ENCODE measurements at regions not wholly inside any gene's neighbourhood (a gene's known extent, or its start where the extent isn't known, plus 50 kb on each side); places are given as distances from the start of the nearest gene placed in this dataset.

GRCh38 chr4:119709418-119709817 is 80.8 kb upstream of the PDE5A start:
- H3K27me3 Mint-ChIP-seq, result peaks cover 3 to 11% of the 10 kb centered on the region in 2 donors
- H3K9me3 Mint-ChIP-seq, result peaks cover 0 to 8% (median 2%) of the 10 kb centered on the region in 8 donors
- Histone ChIP-seq H3K36me3 (ENCODE audit: insufficient read depth, low read length) (no peaks in the 10 kb centered on the region), H3K4me1 (ENCODE audit: insufficient read depth, low read length) (no peaks in the 10 kb centered on the region), H3K4me3 (ENCODE audit: low read length in 2 of 2) (no peak overlapping the region), H3K9me3 (ENCODE audit: control insufficient read depth in 1 of 2, low read length in 2 of 2) (no peaks in the 10 kb centered on the region), H3K27me3 (ENCODE audit: insufficient read depth, low read length) (no peaks in the 10 kb centered on the region), H3K27ac (ENCODE audit: low read depth, low read length) (no peak overlapping the region)
- DNase-seq, result no peak
- H3K4me1 Mint-ChIP-seq, result no peaks in the 10 kb centered on the region
- no peak overlapping the region for H3K4me3 Mint-ChIP-seq
- POLR2A ChIA-PET (ENCODE audit: partially characterized antibody), result no interaction called here
- CTCF ChIA-PET (ENCODE audit: partially characterized antibody), result no interaction called here
- intact Hi-C loops (cut with micrococcal nuclease), result no loop called here
- peaks cover 0 to 5% of the 10 kb centered on the region in 2 donors for H3K36me3 Mint-ChIP-seq
- H3K27ac Mint-ChIP-seq, result no peak overlapping the region

GRCh38 chr4:119707336-119707735 is 78.7 kb upstream of the PDE5A start:
- no peak overlapping the region for H3K4me3 ChIP-seq (ENCODE audit: low read length in 2 of 2)
- DNase-seq, result no peak
- Mint-ChIP-seq H3K4me1 (no peaks in the 10 kb centered on the region), H3K36me3 (peaks cover 0 to 5% of the 10 kb centered on the region in 2 donors), H3K27me3 (peaks cover 3 to 6% of the 10 kb centered on the region in 2 donors), H3K9me3 (peaks cover 0 to 7% (median 2%) of the 10 kb centered on the region in 8 donors), H3K27ac (no peak overlapping the region), H3K4me3 (no peak overlapping the region)
- no peak overlapping the region for H3K27ac ChIP-seq (ENCODE audit: low read depth, low read length)
- intact Hi-C loops (cut with micrococcal nuclease), result no loop called here
- H3K4me1 ChIP-seq (ENCODE audit: insufficient read depth, low read length), result no peaks in the 10 kb centered on the region
- no peaks in the 10 kb centered on the region for H3K27me3 ChIP-seq (ENCODE audit: insufficient read depth, low read length)
- POLR2A ChIA-PET (ENCODE audit: partially characterized antibody), result no interaction called here
- no peaks in the 10 kb centered on the region for H3K36me3 ChIP-seq (ENCODE audit: insufficient read depth, low read length)
- CTCF ChIA-PET (ENCODE audit: partially characterized antibody), result no interaction called here
- H3K9me3 ChIP-seq (ENCODE audit: control insufficient read depth in 1 of 2, low read length in 2 of 2), result no peaks in the 10 kb centered on the region

GRCh38 chr4:119706804-119707203 is 78.2 kb upstream of the PDE5A start:
- Histone ChIP-seq H3K4me1 (ENCODE audit: insufficient read depth, low read length) (no peaks in the 10 kb centered on the region), H3K36me3 (ENCODE audit: insufficient read depth, low read length) (no peaks in the 10 kb centered on the region), H3K4me3 (ENCODE audit: low read length in 2 of 2) (no peak overlapping the region), H3K27me3 (ENCODE audit: insufficient read depth, low read length) (no peaks in the 10 kb centered on the region), H3K9me3 (ENCODE audit: control insufficient read depth in 1 of 2, low read length in 2 of 2) (no peaks in the 10 kb centered on the region), H3K27ac (ENCODE audit: low read depth, low read length) (no peak overlapping the region)
- Mint-ChIP-seq H3K27ac (no peak overlapping the region), H3K4me3 (no peak overlapping the region), H3K36me3 (peaks cover 0 to 5% of the 10 kb centered on the region in 2 donors), H3K27me3 (peaks cover 3 to 6% of the 10 kb centered on the region in 2 donors), H3K9me3 (peaks cover 0 to 5% (median under 1%) of the 10 kb centered on the region in 8 donors), H3K4me1 (no peaks in the 10 kb centered on the region)
- intact Hi-C loops (cut with micrococcal nuclease), result no loop called here
- ChIA-PET POLR2A (ENCODE audit: partially characterized antibody) (no interaction called here), CTCF (ENCODE audit: partially characterized antibody) (no interaction called here)
- DNase-seq, result no peak

- no peaks in the 10 kb centered on the region for H3K4me1 ChIP-seq (ENCODE audit: insufficient read depth, low read length)
- no peaks in the 10 kb centered on the region for H3K27me3 ChIP-seq (ENCODE audit: insufficient read depth, low read length)
- peaks cover 0 to 6% (median 0%) of the 10 kb centered on the region in 8 donors for H3K9me3 Mint-ChIP-seq
- ChIA-PET CTCF (ENCODE audit: partially characterized antibody) (no interaction called here), POLR2A (ENCODE audit: partially characterized antibody) (no interaction called here)
- no peak overlapping the region for H3K4me3 Mint-ChIP-seq
- H3K4me3 ChIP-seq (ENCODE audit: low read length in 2 of 2), result no peak overlapping the region
- no peaks in the 10 kb centered on the region for H3K36me3 Mint-ChIP-seq
- H3K4me1 Mint-ChIP-seq, result no peaks in the 10 kb centered on the region
- H3K27ac Mint-ChIP-seq, result no peak overlapping the region
- H3K27me3 Mint-ChIP-seq, result peaks cover 9 to 21% of the 10 kb centered on the region in 2 donors
- no peak for DNase-seq
- H3K9me3 ChIP-seq (ENCODE audit: control insufficient read depth in 1 of 2, low read length in 2 of 2), result no peaks in the 10 kb centered on the region
- no peak overlapping the region for H3K27ac ChIP-seq (ENCODE audit: low read depth, low read length)
- intact Hi-C loops (cut with micrococcal nuclease), result no loop called here
- no peaks in the 10 kb centered on the region for H3K36me3 ChIP-seq (ENCODE audit: insufficient read depth, low read length)
Observed at GRCh38 chr4:119697887-119698393, 69.3 kb upstream of the PDE5A start.

DNA sequence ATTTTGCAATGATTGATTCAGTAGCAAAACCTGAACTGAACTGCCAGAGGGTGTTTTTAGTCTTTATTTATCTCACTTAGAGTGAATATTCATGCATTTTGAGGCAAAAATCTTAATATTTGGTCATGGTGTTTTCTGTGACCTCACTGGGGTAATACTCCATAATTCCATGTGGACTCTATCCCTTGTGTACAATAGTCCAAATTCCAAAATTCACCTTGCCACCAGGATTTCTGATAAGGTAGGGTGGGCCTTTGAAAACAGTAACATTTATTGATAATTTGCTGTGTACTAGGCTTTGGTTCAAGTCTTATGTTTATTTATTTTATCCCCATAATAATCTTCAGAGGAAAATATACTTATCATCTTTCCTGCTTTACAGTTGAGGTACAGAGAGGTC is 68.4 kb upstream of the PDE5A start:
- intact Hi-C loops (cut with micrococcal nuclease), result no loop called here

DNA sequence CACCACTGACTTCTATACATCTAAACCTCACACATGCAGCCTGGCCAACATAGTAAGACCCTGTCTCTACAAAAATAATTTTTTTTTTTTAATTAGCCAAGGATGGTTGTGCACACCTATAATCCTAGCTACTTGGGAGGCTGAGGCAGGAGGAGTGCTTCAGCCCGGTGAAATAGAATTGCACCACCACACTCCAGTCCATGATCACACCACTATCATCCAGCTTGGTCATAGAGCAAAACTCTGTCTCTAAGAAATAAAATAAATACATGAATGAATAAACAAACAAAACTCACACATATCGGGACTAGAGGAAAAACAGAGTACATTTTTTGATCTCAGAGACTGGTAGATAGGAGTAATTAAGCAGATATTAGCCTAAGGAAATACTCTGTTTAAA is 66.6 kb upstream of the PDE5A start:
- H3K36me3 ChIP-seq (ENCODE audit: insufficient read depth, low read length), result no peaks in the 10 kb centered on the region
- Mint-ChIP-seq H3K9me3 (peaks cover 7 to 22% (median 17%) of the 10 kb centered on the region in 8 donors), H3K27me3 (peaks cover 14 to 26% of the 10 kb centered on the region in 2 donors), H3K27ac (no peak overlapping the region), H3K4me3 (no peak overlapping the region), H3K36me3 (peaks cover 0 to 2% of the 10 kb centered on the region in 2 donors), H3K4me1 (no peaks in the 10 kb centered on the region)
- H3K4me3 ChIP-seq (ENCODE audit: low read length in 2 of 2), result no peak overlapping the region
- intact Hi-C loops (cut with micrococcal nuclease), result no loop called here
- ChIA-PET CTCF (ENCODE audit: partially characterized antibody) (no interaction called here), POLR2A (ENCODE audit: partially characterized antibody) (no interaction called here)
- no peaks in the 10 kb centered on the region for H3K27me3 ChIP-seq (ENCODE audit: insufficient read depth, low read length)
- no peak for DNase-seq
- H3K9me3 ChIP-seq (ENCODE audit: control insufficient read depth in 1 of 2, low read length in 2 of 2), result no peaks in the 10 kb centered on the region
- no peaks in the 10 kb centered on the region for H3K4me1 ChIP-seq (ENCODE audit: insufficient read depth, low read length)
- H3K27ac ChIP-seq (ENCODE audit: low read depth, low read length), result no peak overlapping the region

More for the DNA sequence above, 68.4 kb upstream of the PDE5A start:
- no peaks in the 10 kb centered on the region for H3K36me3 ChIP-seq (ENCODE audit: insufficient read depth, low read length)
- H3K27me3 ChIP-seq (ENCODE audit: insufficient read depth, low read length), result no peaks in the 10 kb centered on the region
- H3K4me1 Mint-ChIP-seq, result no peaks in the 10 kb centered on the region
- CTCF ChIA-PET (ENCODE audit: partially characterized antibody), result interaction anchor here (0.6 kb wide), 1 partner anchor 320 kb away, joined by 4 read pairs; no protein-coding TSS in a partner anchor
- H3K27ac Mint-ChIP-seq, result no peak overlapping the region
- H3K27ac ChIP-seq (ENCODE audit: low read depth, low read length), result no peak overlapping the region
- DNase-seq, result no peak
- no peak overlapping the region for H3K4me3 ChIP-seq (ENCODE audit: low read length in 2 of 2)
- H3K4me3 Mint-ChIP-seq, result no peak overlapping the region
- H3K27me3 Mint-ChIP-seq, result peaks cover 11 to 21% of the 10 kb centered on the region in 2 donors
- H3K9me3 ChIP-seq (ENCODE audit: control insufficient read depth in 1 of 2, low read length in 2 of 2), result no peaks in the 10 kb centered on the region
- POLR2A ChIA-PET (ENCODE audit: partially characterized antibody), result no interaction called here
- H3K4me1 ChIP-seq (ENCODE audit: insufficient read depth, low read length), result no peaks in the 10 kb centered on the region
- H3K9me3 Mint-ChIP-seq, result peaks cover 0 to 7% (median 3%) of the 10 kb centered on the region in 8 donors
- H3K36me3 Mint-ChIP-seq, result peaks cover 0 to 2% of the 10 kb centered on the region in 2 donors

GRCh38 chr4:119693126-119693525 is 64.5 kb upstream of the PDE5A start:
- no peak overlapping the region for H3K27ac Mint-ChIP-seq
- Histone ChIP-seq H3K4me3 (ENCODE audit: low read length in 2 of 2) (no peak overlapping the region), H3K27me3 (ENCODE audit: insufficient read depth, low read length) (no peaks in the 10 kb centered on the region), H3K27ac (ENCODE audit: low read depth, low read length) (no peak overlapping the region), H3K9me3 (ENCODE audit: control insufficient read depth in 1 of 2, low read length in 2 of 2) (no peaks in the 10 kb centered on the region), H3K4me1 (ENCODE audit: insufficient read depth, low read length) (no peaks in the 10 kb centered on the region), H3K36me3 (ENCODE audit: insufficient read depth, low read length) (no peaks in the 10 kb centered on the region)
- intact Hi-C loops (cut with micrococcal nuclease), result no loop called here
- peaks cover 7 to 23% (median 14%) of the 10 kb centered on the region in 8 donors for H3K9me3 Mint-ChIP-seq
- H3K4me1 Mint-ChIP-seq, result no peaks in the 10 kb centered on the region
- ChIA-PET POLR2A (ENCODE audit: partially characterized antibody) (no interaction called here), CTCF (ENCODE audit: partially characterized antibody) (no interaction called here)
- DNase-seq, result no peak
- no peak overlapping the region for H3K4me3 Mint-ChIP-seq
- peaks cover 15 to 19% of the 10 kb centered on the region in 2 donors for H3K27me3 Mint-ChIP-seq
- peaks cover 0 to 2% of the 10 kb centered on the region in 2 donors for H3K36me3 Mint-ChIP-seq

GRCh38 chr4:119692001-119692400 is 63.4 kb upstream of the PDE5A start:
- POLR2A ChIA-PET (ENCODE audit: partially characterized antibody), result no interaction called here

More at GRCh38 chr4:119692001-119692400, 63.4 kb upstream of the PDE5A start:
- no peaks in the 10 kb centered on the region for H3K27me3 ChIP-seq (ENCODE audit: insufficient read depth, low read length)
- Mint-ChIP-seq H3K27ac (no peak overlapping the region), H3K27me3 (peaks cover 15 to 17% of the 10 kb centered on the region in 2 donors), H3K4me1 (no peaks in the 10 kb centered on the region), H3K9me3 (peaks cover 7 to 23% (median 14%) of the 10 kb centered on the region in 8 donors), H3K36me3 (peaks cover 0 to 2% of the 10 kb centered on the region in 2 donors), H3K4me3 (no peak overlapping the region)
- CTCF ChIA-PET (ENCODE audit: partially characterized antibody), result no interaction called here
- intact Hi-C loops (cut with micrococcal nuclease), result no loop called here
- H3K27ac ChIP-seq (ENCODE audit: low read depth, low read length), result no peak overlapping the region
- no peaks in the 10 kb centered on the region for H3K36me3 ChIP-seq (ENCODE audit: insufficient read depth, low read length)
- no peak for DNase-seq
- H3K9me3 ChIP-seq (ENCODE audit: control insufficient read depth in 1 of 2, low read length in 2 of 2), result no peaks in the 10 kb centered on the region
- no peak overlapping the region for H3K4me3 ChIP-seq (ENCODE audit: low read length in 2 of 2)
- no peaks in the 10 kb centered on the region for H3K4me1 ChIP-seq (ENCODE audit: insufficient read depth, low read length)
